DND-41 (cell line): ENCODE measurements at regions not wholly inside any gene's neighbourhood (a gene's known extent, or its start where the extent isn't known, plus 50 kb on each side); places are given as distances from the start of the nearest gene placed in this dataset.

Source experiments
- ATAC-seq: fragments of 200-7000 bp; cut with Tn5 transposase; 3 replicates; pipeline ENCODE4 v1.9.1; 2021; ENCODE audit warnings: low read depth; ENCODE audit not compliant: insufficient read depth
- DNase-seq: peaks from one replicate; pipeline ENCODE4 v3.0.0-alpha.2; 2020
- H2AFZ ChIP-seq: 2 replicates; pipeline ENCODE4 v1.6.0; 2012; ENCODE audit warnings: low read depth, low read length
- H3K27ac ChIP-seq: 2 replicates; pipeline ENCODE4 v1.5.1; 2012; ENCODE audit warnings: low read length, inconsistent platforms
- H3K27me3 ChIP-seq: fragments of 200-600 bp; sonication (generic); 2 replicates; pipeline ENCODE4 v1.6.0; 2012; ENCODE audit warnings: low read length, mild to moderate bottlenecking, inconsistent platforms; ENCODE audit not compliant: insufficient read depth, poor library complexity
- H3K36me3 ChIP-seq: 2 replicates; pipeline ENCODE4 v1.5.1; 2012; ENCODE audit warnings: low read length, inconsistent platforms; ENCODE audit not compliant: insufficient read depth
- H3K4me1 ChIP-seq: 2 replicates; pipeline ENCODE4 v1.5.1; 2012; ENCODE audit warnings: mild to moderate bottlenecking, low read length; ENCODE audit not compliant: insufficient read depth
- H3K4me2 ChIP-seq: 2 replicates; pipeline ENCODE4 v1.6.0; 2012; ENCODE audit warnings: mild to moderate bottlenecking, moderate library complexity, low read length, inconsistent platforms; ENCODE audit not compliant: insufficient read depth
- H3K4me3 ChIP-seq, 2 experiments: fragments of 200-600 bp in 1 of 2; shearing (Covaris generic) in 1 of 2; 2 replicates each; pipeline ENCODE4 v1.5.1; 2012 to 2016; ENCODE audit warnings: inconsistent platforms in 2 of 2, low read length in 2 of 2, mild to moderate bottlenecking in 2 of 2, low read depth in 1 of 2, moderate library complexity in 1 of 2
- H3K79me2 ChIP-seq: 2 replicates; pipeline ENCODE4 v1.6.0; 2012; ENCODE audit warnings: low read length, inconsistent platforms; ENCODE audit not compliant: insufficient read depth
- H3K9ac ChIP-seq: 2 replicates; pipeline ENCODE4 v1.6.0; 2012; ENCODE audit warnings: low read depth, mild to moderate bottlenecking, inconsistent platforms, low read length, moderate library complexity
- H3K9me3 ChIP-seq: 2 replicates; pipeline ENCODE4 v1.5.1; 2012; ENCODE audit warnings: low read length, moderate library complexity, mild to moderate bottlenecking, inconsistent platforms; ENCODE audit not compliant: insufficient read depth, severe bottlenecking
- H4K20me1 ChIP-seq: 2 replicates; pipeline ENCODE4 v1.6.0; 2012; ENCODE audit warnings: low read length; ENCODE audit not compliant: insufficient read depth
- EZH2 ChIP-seq: IDR thresholded peaks from 3 replicates; pipeline ENCODE4 v1.6.1; 2012; ENCODE audit warnings: borderline replicate concordance, low read depth, mild to moderate bottlenecking, moderate library complexity, low read length, inconsistent platforms; ENCODE audit not compliant: severe bottlenecking
- TF ChIP-seq, protein P1 (sequence below): IDR thresholded peaks from 2 replicates; pipeline ENCODE4 v1.5.1; 2012; ENCODE audit warnings: borderline replicate concordance, low read length, moderate library complexity, mild to moderate bottlenecking; ENCODE audit not compliant: poor library complexity, severe bottlenecking; ENCODE audit errors: extremely low read depth

GRCh38 chr7:106538638-106539037 is 122.3 kb downstream of the CCDC71L start:
- ATAC-seq, result no peak
- no peak for DNase-seq
- Histone ChIP-seq H3K36me3 (no peaks in the 10 kb centered on the region), H3K4me1 (no peaks in the 10 kb centered on the region), H3K9me3 (no peaks in the 10 kb centered on the region), H3K27ac (no peak overlapping the region), H3K9ac (no peak overlapping the region), H3K4me2 (no peak overlapping the region), H3K4me3 (no peak overlapping the region), H2AFZ (no peak overlapping the region), H4K20me1 (no peaks in the 10 kb centered on the region), H3K27me3 (peaks cover 4% of the 10 kb centered on the region), H3K79me2 (no peaks in the 10 kb centered on the region)
- TF ChIP-seq, protein P1, sequence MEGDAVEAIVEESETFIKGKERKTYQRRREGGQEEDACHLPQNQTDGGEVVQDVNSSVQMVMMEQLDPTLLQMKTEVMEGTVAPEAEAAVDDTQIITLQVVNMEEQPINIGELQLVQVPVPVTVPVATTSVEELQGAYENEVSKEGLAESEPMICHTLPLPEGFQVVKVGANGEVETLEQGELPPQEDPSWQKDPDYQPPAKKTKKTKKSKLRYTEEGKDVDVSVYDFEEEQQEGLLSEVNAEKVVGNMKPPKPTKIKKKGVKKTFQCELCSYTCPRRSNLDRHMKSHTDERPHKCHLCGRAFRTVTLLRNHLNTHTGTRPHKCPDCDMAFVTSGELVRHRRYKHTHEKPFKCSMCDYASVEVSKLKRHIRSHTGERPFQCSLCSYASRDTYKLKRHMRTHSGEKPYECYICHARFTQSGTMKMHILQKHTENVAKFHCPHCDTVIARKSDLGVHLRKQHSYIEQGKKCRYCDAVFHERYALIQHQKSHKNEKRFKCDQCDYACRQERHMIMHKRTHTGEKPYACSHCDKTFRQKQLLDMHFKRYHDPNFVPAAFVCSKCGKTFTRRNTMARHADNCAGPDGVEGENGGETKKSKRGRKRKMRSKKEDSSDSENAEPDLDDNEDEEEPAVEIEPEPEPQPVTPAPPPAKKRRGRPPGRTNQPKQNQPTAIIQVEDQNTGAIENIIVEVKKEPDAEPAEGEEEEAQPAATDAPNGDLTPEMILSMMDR, result no peak
- TF ChIP-seq EZH2, result no peak

- TF ChIP-seq, protein P1, result no peak
- no peak for TF ChIP-seq EZH2
- Histone ChIP-seq H3K36me3 (no peaks in the 10 kb centered on the region), H3K79me2 (no peaks in the 10 kb centered on the region), H3K9me3 (no peaks in the 10 kb centered on the region), H2AFZ (no peak overlapping the region), H3K9ac (no peak overlapping the region), H3K27me3 (peaks cover 4% of the 10 kb centered on the region), H3K4me1 (no peaks in the 10 kb centered on the region), H3K4me3 (no peak overlapping the region), H4K20me1 (no peaks in the 10 kb centered on the region), H3K4me2 (no peak overlapping the region), H3K27ac (no peak overlapping the region)
- ATAC-seq (no peak), DNase-seq (no peak)
Measured at GRCh38 chr7:106537119-106537518, 123.8 kb downstream of the CCDC71L start.

DNA sequence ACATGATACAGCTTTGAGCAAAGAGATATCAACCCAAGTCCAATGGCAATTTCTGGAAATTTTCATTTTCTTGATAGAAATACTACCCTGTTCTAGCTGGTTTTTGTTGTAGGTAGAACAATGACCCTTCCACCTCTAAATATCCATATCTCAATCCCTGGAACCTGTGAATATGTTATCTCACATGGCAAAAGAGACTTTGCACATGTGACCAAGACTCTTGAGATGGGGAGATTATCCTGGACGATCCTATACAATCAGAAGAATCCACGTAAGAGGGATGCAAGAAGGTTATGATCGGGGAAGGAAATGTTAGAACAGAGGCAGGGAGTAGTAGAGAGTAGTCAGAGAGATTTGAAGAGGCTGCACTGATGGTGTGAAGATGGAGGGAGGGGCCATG is 124.9 kb downstream of the CCDC71L start:
- Histone ChIP-seq H4K20me1 (no peaks in the 10 kb centered on the region), H2AFZ (no peak overlapping the region), H3K36me3 (no peaks in the 10 kb centered on the region), H3K4me2 (no peak overlapping the region), H3K27ac (no peak overlapping the region), H3K27me3 (peaks cover 4% of the 10 kb centered on the region), H3K4me1 (no peaks in the 10 kb centered on the region), H3K9me3 (no peaks in the 10 kb centered on the region), H3K9ac (no peak overlapping the region), H3K4me3 (no peak overlapping the region), H3K79me2 (no peaks in the 10 kb centered on the region)
- ATAC-seq (no peak), DNase-seq (no peak)
- TF ChIP-seq EZH2, result no peak
- TF ChIP-seq, protein P1, result no peak
